ENCODE measurements at regions not wholly inside any gene's neighbourhood (a gene's known extent, or its start where the extent isn't known, plus 50 kb on each side); places are given as distances from the start of the nearest gene placed in this dataset.

DNA sequence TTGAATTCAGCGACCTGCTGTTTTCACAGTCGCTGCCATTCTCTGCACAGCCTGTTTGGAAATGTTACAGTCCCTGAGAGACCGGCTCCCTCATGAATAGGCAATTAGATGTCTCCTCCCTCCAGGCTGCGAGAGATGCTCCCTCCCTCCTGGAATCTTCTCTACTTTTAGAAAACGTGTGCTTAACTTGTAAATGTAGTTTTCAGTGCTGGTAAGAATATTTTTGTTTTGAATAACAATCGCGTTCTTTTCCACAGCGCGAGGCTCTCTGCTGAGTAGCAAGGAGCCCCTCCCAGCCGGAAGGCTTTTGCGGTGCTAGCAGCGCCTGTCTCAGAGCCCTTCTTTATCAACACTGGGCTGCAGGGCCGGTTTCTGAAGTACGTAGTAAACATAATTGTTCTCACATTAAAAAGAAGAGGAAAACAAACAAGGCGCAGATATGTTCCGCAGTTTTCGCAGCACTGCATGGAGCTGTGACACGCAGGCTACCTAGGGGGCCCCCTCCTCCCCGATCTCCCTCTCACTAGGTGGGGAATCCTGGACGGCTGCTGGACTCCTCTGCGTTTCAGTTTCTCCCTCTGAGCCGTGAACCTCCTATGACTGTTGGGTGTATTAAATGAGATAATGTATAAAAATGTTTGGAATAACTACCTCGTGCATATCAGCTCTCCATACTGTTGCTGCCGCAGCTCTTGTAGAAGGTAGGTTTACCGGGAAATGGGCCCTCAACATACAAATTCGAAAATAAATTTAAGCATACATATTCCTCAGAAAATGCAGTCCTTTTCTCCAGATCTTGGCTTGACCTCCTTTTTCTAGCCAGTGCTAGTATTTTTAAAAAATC, 79.0 kb upstream of the SPACA1 start:
- H3K36me3 Mint-ChIP-seq (ENCODE audit: low read depth): no peaks in the 10 kb centered on the region
- H3K4me1 Mint-ChIP-seq: peaks cover 12% of the 10 kb centered on the region
- H3K27ac ChIP-seq (ENCODE audit: low read depth, low read length): no peak overlapping the region
- no peaks in the 10 kb centered on the region for H3K9me3 Mint-ChIP-seq
- DNase-seq: peak; percentile 73
- no peak overlapping the region for H3K27ac Mint-ChIP-seq
- no peaks in the 10 kb centered on the region for H3K36me3 ChIP-seq (ENCODE audit: control insufficient read depth, insufficient read depth, low read length)
- H3K9me3 ChIP-seq (ENCODE audit: control insufficient read depth, low read length): no peaks in the 10 kb centered on the region
- peaks cover 9% of the 10 kb centered on the region for H3K27me3 ChIP-seq (ENCODE audit: control insufficient read depth, insufficient read depth, low read length, poor library complexity, severe bottlenecking)
- WGBS, 2 experiments (ENCODE audit: insufficient coverage in 1 of 2, insufficient read length in 1 of 2): 25 to 33% methylated on average over 8 to 24 of the region's 26 CpGs
- no peaks in the 10 kb centered on the region for H3K27me3 Mint-ChIP-seq (ENCODE audit: insufficient read depth)
- H3K4me3 Mint-ChIP-seq: no peak overlapping the region
- TF ChIP-seq, protein P1, sequence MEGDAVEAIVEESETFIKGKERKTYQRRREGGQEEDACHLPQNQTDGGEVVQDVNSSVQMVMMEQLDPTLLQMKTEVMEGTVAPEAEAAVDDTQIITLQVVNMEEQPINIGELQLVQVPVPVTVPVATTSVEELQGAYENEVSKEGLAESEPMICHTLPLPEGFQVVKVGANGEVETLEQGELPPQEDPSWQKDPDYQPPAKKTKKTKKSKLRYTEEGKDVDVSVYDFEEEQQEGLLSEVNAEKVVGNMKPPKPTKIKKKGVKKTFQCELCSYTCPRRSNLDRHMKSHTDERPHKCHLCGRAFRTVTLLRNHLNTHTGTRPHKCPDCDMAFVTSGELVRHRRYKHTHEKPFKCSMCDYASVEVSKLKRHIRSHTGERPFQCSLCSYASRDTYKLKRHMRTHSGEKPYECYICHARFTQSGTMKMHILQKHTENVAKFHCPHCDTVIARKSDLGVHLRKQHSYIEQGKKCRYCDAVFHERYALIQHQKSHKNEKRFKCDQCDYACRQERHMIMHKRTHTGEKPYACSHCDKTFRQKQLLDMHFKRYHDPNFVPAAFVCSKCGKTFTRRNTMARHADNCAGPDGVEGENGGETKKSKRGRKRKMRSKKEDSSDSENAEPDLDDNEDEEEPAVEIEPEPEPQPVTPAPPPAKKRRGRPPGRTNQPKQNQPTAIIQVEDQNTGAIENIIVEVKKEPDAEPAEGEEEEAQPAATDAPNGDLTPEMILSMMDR (conservative IDR thresholded peaks at IDR 0.05): peak; percentile 27
- peaks cover 3% of the 10 kb centered on the region for H3K4me1 ChIP-seq (ENCODE audit: control insufficient read depth, insufficient read depth, low read length)
- H3K9ac ChIP-seq (ENCODE audit: extremely low read depth, low read length, poor library complexity, severe bottlenecking): peak overlapping the region; percentile 3
- peak overlapping the region; percentile 81 for H3K4me3 ChIP-seq (ENCODE audit: low read length)

DNA sequence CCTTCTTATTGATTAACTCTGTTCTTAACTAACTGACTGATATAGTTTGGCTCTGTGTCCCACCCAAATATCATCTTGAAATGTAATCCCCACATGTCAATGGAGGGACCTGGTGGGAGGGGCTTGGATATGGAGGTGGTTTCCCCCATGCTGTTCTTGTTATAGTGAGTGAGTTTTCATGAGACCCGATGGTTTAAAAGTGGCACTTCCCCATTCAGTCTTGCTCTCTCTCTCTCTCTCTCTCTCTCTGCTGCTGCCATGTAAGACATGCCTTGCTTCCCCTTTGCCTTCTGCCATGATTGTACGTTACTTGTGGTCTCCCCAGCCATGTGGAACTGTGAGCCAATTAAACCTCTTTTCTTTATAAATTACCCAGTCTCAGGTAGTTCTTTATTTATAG, 81.8 kb upstream of the SPACA1 start:
- peaks cover 2% of the 10 kb centered on the region for H3K4me1 Mint-ChIP-seq

DNA sequence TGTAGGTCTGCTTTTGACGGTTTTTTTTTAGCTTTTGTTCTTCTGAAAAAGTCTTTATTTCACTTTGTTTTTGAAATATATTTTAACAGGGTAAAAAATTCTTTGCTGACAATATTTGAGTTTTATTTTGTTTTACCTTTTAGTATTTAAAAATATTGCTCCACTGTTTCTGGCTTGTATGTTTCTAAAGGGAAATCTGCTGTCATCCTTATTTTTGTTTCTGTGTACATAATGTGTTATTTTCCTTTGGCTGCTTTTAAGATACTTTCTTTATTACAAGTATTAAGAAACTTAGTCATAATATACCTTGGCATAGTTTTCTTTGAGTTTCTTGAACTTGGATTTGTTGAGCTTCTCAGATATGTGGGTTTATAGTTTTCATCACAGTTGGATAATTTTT, 88.6 kb upstream of the SPACA1 start:
- H3K36me3 ChIP-seq (ENCODE audit: control insufficient read depth, insufficient read depth, low read length): no peaks in the 10 kb centered on the region
- no peaks in the 10 kb centered on the region for H3K27me3 ChIP-seq (ENCODE audit: control insufficient read depth, insufficient read depth, low read length, poor library complexity, severe bottlenecking)
- H3K9me3 ChIP-seq (ENCODE audit: control insufficient read depth, low read length): no peaks in the 10 kb centered on the region
- 100% methylated on average over 1 of the region's 1 CpG; no CpG with 5 or more reads in 1 of the 2 experiments for WGBS, 2 experiments (ENCODE audit: insufficient coverage in 1 of 2, insufficient read length in 1 of 2)
- no peaks in the 10 kb centered on the region for H3K27me3 Mint-ChIP-seq (ENCODE audit: insufficient read depth)
- no peaks in the 10 kb centered on the region for H3K36me3 Mint-ChIP-seq (ENCODE audit: low read depth)
- H3K27ac Mint-ChIP-seq: no peak overlapping the region
- H3K9ac ChIP-seq (ENCODE audit: extremely low read depth, low read length, poor library complexity, severe bottlenecking): no peak overlapping the region
- H3K4me3 ChIP-seq (ENCODE audit: low read length): no peak overlapping the region
- TF ChIP-seq, protein P1 (conservative IDR thresholded peaks at IDR 0.05): no peak
- DNase-seq: no peak
- no peak overlapping the region for H3K4me3 Mint-ChIP-seq
- H3K27ac ChIP-seq (ENCODE audit: low read depth, low read length): no peak overlapping the region
- no peaks in the 10 kb centered on the region for H3K9me3 Mint-ChIP-seq
- H3K4me1 Mint-ChIP-seq: no peaks in the 10 kb centered on the region
- no peaks in the 10 kb centered on the region for H3K4me1 ChIP-seq (ENCODE audit: control insufficient read depth, insufficient read depth, low read length)

More for the DNA sequence above, 81.8 kb upstream of the SPACA1 start:
- Mint-ChIP-seq H3K36me3 (ENCODE audit: low read depth) (no peaks in the 10 kb centered on the region), H3K9me3 (no peaks in the 10 kb centered on the region), H3K27me3 (ENCODE audit: insufficient read depth) (no peaks in the 10 kb centered on the region), H3K27ac (no peak overlapping the region), H3K4me3 (no peak overlapping the region)
- no peak overlapping the region for H3K9ac ChIP-seq (ENCODE audit: extremely low read depth, low read length, poor library complexity, severe bottlenecking)
- H3K4me3 ChIP-seq (ENCODE audit: low read length): no peak overlapping the region
- H3K27ac ChIP-seq (ENCODE audit: low read depth, low read length): no peak overlapping the region
- DNase-seq: no peak
- H3K27me3 ChIP-seq (ENCODE audit: control insufficient read depth, insufficient read depth, low read length, poor library complexity, severe bottlenecking): peaks cover 9% of the 10 kb centered on the region
- TF ChIP-seq, protein P1 (conservative IDR thresholded peaks at IDR 0.05): no peak
- H3K4me1 ChIP-seq (ENCODE audit: control insufficient read depth, insufficient read depth, low read length): no peaks in the 10 kb centered on the region
- no peaks in the 10 kb centered on the region for H3K36me3 ChIP-seq (ENCODE audit: control insufficient read depth, insufficient read depth, low read length)
- WGBS, 2 experiments (ENCODE audit: insufficient coverage in 1 of 2, insufficient read length in 1 of 2): 67% methylated on average over 2 of the region's 2 CpGs; no CpG with 5 or more reads in 1 of the 2 experiments
- H3K9me3 ChIP-seq (ENCODE audit: control insufficient read depth, low read length): no peaks in the 10 kb centered on the region

Measured in endodermal cell (in vitro differentiated cells).